Ovary (tissue), 7 donors: ENCODE measurements at regions not wholly inside any gene's neighbourhood (a gene's known extent, or its start where the extent isn't known, plus 50 kb on each side); places are given as distances from the start of the nearest gene placed in this dataset.

ENCODE experiments used
- DNase-seq, 5 donors: peaks; one replicate each; pipeline ENCODE4 v3.0.0-alpha.2; 2019 to 2020
- H3K27ac ChIP-seq, 2 donors: fragments of 200-600 bp; one replicate each; pipeline versions ENCODE4 v1.5.1 to v1.8.0; 2019 to 2022
- H3K27me3 ChIP-seq: fragments of 200-600 bp; one replicate; pipeline ENCODE4 v1.8.0; 2022
- H3K36me3 ChIP-seq: fragments of 200-600 bp; sonication (generic); one replicate; pipeline ENCODE4 v1.5.1; 2019
- H3K4me1 ChIP-seq: one replicate; pipeline ENCODE4 v1.8.1; 2013; ENCODE audit warnings: mild to moderate bottlenecking, moderate library complexity; ENCODE audit not compliant: insufficient read depth
- H3K4me3 ChIP-seq: fragments of 200-600 bp; sonication (generic); one replicate; pipeline ENCODE4 v1.5.1; 2017
- H3K9me3 ChIP-seq, 2 donors: fragments of 200-600 bp in 1 of 2; sonication (generic) in 1 of 2; one replicate each; pipeline versions ENCODE4 v1.5.1 to v1.8.1; 2013 to 2019; ENCODE audit warnings: mild to moderate bottlenecking in 1 of 2, moderate library complexity in 1 of 2
- CTCF ChIP-seq, 3 donors: fragments of 450-650 bp in 2 of 3; fragments of 200-600 bp in 1 of 3; IDR thresholded peaks; one replicate each; pipeline versions ENCODE4 v1.5.1 to v1.8.0; 2016 to 2022; ENCODE audit warnings: antibody characterized with exemption in 3 of 3, mild to moderate bottlenecking in 1 of 3
- EP300 ChIP-seq: sonication (generic); formaldehyde crosslinking; IDR thresholded peaks from one replicate; pipeline ENCODE4 v1.6.1; 2017; ENCODE audit warnings: antibody characterized with exemption
- POLR2A ChIP-seq: fragments of 450-650 bp; IDR thresholded peaks from one replicate; pipeline ENCODE4 v1.6.1; 2017; ENCODE audit warnings: antibody characterized with exemption, mild to moderate bottlenecking, moderate library complexity
- WGBS, 3 donors: extraction: QIAGEN DNeasy Blood & Tissue Kit in 1 of 3; methylation state at CpG; one replicate each; pipeline versions ENCODE4 v1.1.5 to v1.1.7; 2013 to 2017; 5-methylcytosine and 5-hydroxymethylcytosine counted together
- intact Hi-C, 4 donors: fragments of 100-400 bp; cut with DNase I; formaldehyde crosslinking; loops; one replicate each; pipeline versions ENCODE4 v1.11.0 to v1.15.1; 2022 to 2023
- donor health status: DM: no; HTN: no; CAD: no; lungs with moderate emphysema.
- donor health status: DM: no; HTN: no; CAD: no.
- donor health status: Bipolar disorder and iron deficiency.
- donor health status: DM: no; HTN: no; CAD: no.
- donor health status: DM: yes; HTN: yes; CAD: no.

- Histone ChIP-seq H3K4me3 (no peak overlapping the region), H3K36me3 (no peaks in the 10 kb centered on the region), H3K27ac (no peak overlapping the region), H3K4me1 (peaks cover 4% of the 10 kb centered on the region), H3K9me3 (no peaks in the 10 kb centered on the region), H3K27me3 (no peaks in the 10 kb centered on the region)
- TF ChIP-seq POLR2A (no peak), EP300 (no peak), CTCF (IDR thresholded peaks at IDR 0.05) (no peak)
- WGBS, 3 donors: 76 to 80% (median 80%) methylated on average over 6 of the region's 6 CpGs
- intact Hi-C loops: no loop called here
- DNase-seq: no peak
Observed at GRCh38 chr2:216918088-216918680, 58.3 kb upstream of the TNP1 start.

GRCh38 chr2:216916956-216917650, 57.2 kb upstream of the TNP1 start:
- Histone ChIP-seq H3K9me3 (no peaks in the 10 kb centered on the region), H3K4me3 (no peak overlapping the region), H3K4me1 (peaks cover 4% of the 10 kb centered on the region), H3K27ac (no peak overlapping the region), H3K27me3 (no peaks in the 10 kb centered on the region), H3K36me3 (no peaks in the 10 kb centered on the region)
- TF ChIP-seq POLR2A (no peak), CTCF (IDR thresholded peaks at IDR 0.05) (no peak), EP300 (no peak)
- intact Hi-C loops: no loop called here
- DNase-seq: no peak
- 95 to 100% (median 97%) methylated on average over 3 of the region's 3 CpGs for WGBS, 3 donors

GRCh38 chr2:216915557-216916150, 55.8 kb upstream of the TNP1 start:
- no peaks in the 10 kb centered on the region for H3K36me3 ChIP-seq
- H3K9me3 ChIP-seq: no peaks in the 10 kb centered on the region
- intact Hi-C loops: no loop called here
- H3K27ac ChIP-seq: no peak overlapping the region
- H3K4me3 ChIP-seq: no peak overlapping the region
- no peak for TF ChIP-seq EP300
- no peak for TF ChIP-seq CTCF (IDR thresholded peaks at IDR 0.05)
- no peak for TF ChIP-seq POLR2A
- 72 to 93% (median 89%) methylated on average over 12 of the region's 12 CpGs for WGBS, 3 donors
- DNase-seq: no peak
- no peaks in the 10 kb centered on the region for H3K27me3 ChIP-seq
- H3K4me1 ChIP-seq: peaks cover 2% of the 10 kb centered on the region

GRCh38 chr2:216914491-216914890, 54.6 kb upstream of the TNP1 start:
- H3K9me3 ChIP-seq: no peaks in the 10 kb centered on the region
- no peaks in the 10 kb centered on the region for H3K27me3 ChIP-seq
- no peak for TF ChIP-seq CTCF (IDR thresholded peaks at IDR 0.05)
- no peak for TF ChIP-seq EP300
- TF ChIP-seq POLR2A: no peak
- DNase-seq: no peak
- H3K27ac ChIP-seq: no peak overlapping the region
- intact Hi-C loops: no loop called here
- no peak overlapping the region for H3K4me3 ChIP-seq
- no peaks in the 10 kb centered on the region for H3K36me3 ChIP-seq
- WGBS, 3 donors: 90 to 94% (median 90%) methylated on average over 3 of the region's 3 CpGs
- H3K4me1 ChIP-seq: peaks cover 2% of the 10 kb centered on the region
